GM20431 (cell line): ENCODE measurements at regions not wholly inside any gene's neighbourhood (a gene's known extent, or its start where the extent isn't known, plus 50 kb on each side); places are given as distances from the start of the nearest gene placed in this dataset.

Experiments
- in situ Hi-C: fragments of 300-500 bp; cut with MseI, MboI; formaldehyde crosslinking; loops from one replicate; pipeline ENCODE4 v1.15.0; 2020; ENCODE audit warnings: low sequenced_read_pairs; ENCODE audit not compliant: unreplicated experiment

DNA sequence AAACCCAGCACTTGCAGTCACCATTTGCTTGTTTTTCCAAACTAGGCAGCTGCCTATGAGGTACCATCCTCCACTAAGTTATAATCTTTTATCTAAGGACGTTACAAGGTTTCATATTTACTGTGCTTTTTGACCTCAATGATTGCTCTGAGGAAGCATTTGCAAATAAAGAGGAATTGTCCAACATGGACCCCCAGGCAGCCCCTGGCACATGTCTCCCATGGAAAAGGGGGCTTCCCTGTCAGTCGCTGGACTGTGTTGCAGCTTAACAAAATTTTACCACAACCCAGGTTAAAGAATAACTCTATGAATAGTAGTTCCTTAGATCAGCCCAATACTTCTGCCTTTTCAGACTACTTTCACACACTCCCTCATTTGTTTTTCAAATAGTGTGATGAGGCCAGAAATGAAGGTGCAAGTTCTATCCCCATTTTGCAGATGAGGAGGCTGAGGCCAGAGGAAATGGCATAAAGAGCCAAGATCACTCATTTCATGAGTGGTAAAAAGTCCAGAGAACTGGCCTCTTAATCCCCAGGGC is 52.8 kb upstream of the ZPBP start:
- in situ Hi-C loops: no loop called here

- in situ Hi-C loops: no loop called here
Observed at GRCh38 chr7:50145226-50145625, 52.2 kb upstream of the ZPBP start.
